ENCODE measurements at regions not wholly inside any gene's neighbourhood (a gene's known extent, or its start where the extent isn't known, plus 50 kb on each side); places are given as distances from the start of the nearest gene placed in this dataset.

- no peak for TF ChIP-seq CTCF (conservative IDR thresholded peaks at IDR 0.05)
- no peak for TF ChIP-seq ZFX (IDR thresholded peaks at IDR 0.05)
These were observed 729.0 kb downstream of the SLC6A15 start for GRCh38 chr12:84183576-84183975.
